Gastroesophageal sphincter (tissue), 3 donors: ENCODE measurements at regions not wholly inside any gene's neighbourhood (a gene's known extent, or its start where the extent isn't known, plus 50 kb on each side); places are given as distances from the start of the nearest gene placed in this dataset.

ENCODE experiments used
- CTCF ChIP-seq, 4 experiments: fragments of 200-600 bp in 2 of 4; fragments of 450-650 bp in 2 of 4; sonication (generic) in 1 of 4; IDR thresholded peaks; one replicate each; pipeline ENCODE4 v1.5.1; 2017 to 2019; ENCODE audit warnings: antibody characterized with exemption in 4 of 4, mild to moderate bottlenecking in 2 of 4, moderate library complexity in 2 of 4
- POLR2A ChIP-seq, 2 donors: fragments of 450-650 bp; IDR thresholded peaks; one replicate each; pipeline ENCODE4 v1.6.1; 2017; ENCODE audit warnings: antibody characterized with exemption in 2 of 2, mild to moderate bottlenecking in 2 of 2, moderate library complexity in 1 of 2
- POLR2AphosphoS5 ChIP-seq: sonication (generic); formaldehyde crosslinking; IDR thresholded peaks from one replicate; pipeline ENCODE4 v1.6.1; 2017; ENCODE audit warnings: antibody characterized with exemption

- TF ChIP-seq POLR2A (IDR thresholded peaks at IDR 0.05), result no peak
- no peak for TF ChIP-seq CTCF (IDR thresholded peaks at IDR 0.05)
- TF ChIP-seq POLR2AphosphoS5, result no peak
Measured at GRCh38 chr2:18123577-18123976, 245.1 kb downstream of the KCNS3 start.
